Neural cell (in vitro differentiated cells): ENCODE measurements at regions not wholly inside any gene's neighbourhood (a gene's known extent, or its start where the extent isn't known, plus 50 kb on each side); places are given as distances from the start of the nearest gene placed in this dataset.

Experiments
- EP300 ChIP-seq: fragments of 450-650 bp; conservative IDR thresholded peaks from 2 replicates; pipeline ENCODE4 v1.6.1; 2014; ENCODE audit warnings: antibody characterized with exemption, mild to moderate bottlenecking, moderate library complexity; ENCODE audit not compliant: poor library complexity, severe bottlenecking
- EZH2 ChIP-seq: fragments of 200-600, 300-800 bp; shearing (Covaris generic), sonication (generic); IDR thresholded peaks from 2 replicates; pipeline ENCODE4 v1.6.1; 2014; ENCODE audit warnings: antibody characterized with exemption, low read length, borderline replicate concordance, mild to moderate bottlenecking; ENCODE audit not compliant: insufficient read depth, poor library complexity, severe bottlenecking
- POLR2AphosphoS5 ChIP-seq: IDR thresholded peaks from 2 replicates; pipeline ENCODE4 v1.6.1; 2012
- SMC3 ChIP-seq: fragments of 450-650 bp; conservative IDR thresholded peaks from 2 replicates; pipeline ENCODE4 v1.6.1; 2014; ENCODE audit warnings: antibody characterized with exemption, mild to moderate bottlenecking, moderate library complexity; ENCODE audit not compliant: poor library complexity
- TF ChIP-seq, protein P1 (sequence below): IDR thresholded peaks from 2 replicates; pipeline ENCODE4 v1.6.1; 2012; ENCODE audit warnings: borderline replicate concordance
- TF ChIP-seq, protein P2 (sequence below): fragments of 450-650 bp; IDR thresholded peaks from 2 replicates; pipeline ENCODE4 v1.5.1; 2014; ENCODE audit warnings: antibody characterized with exemption, mild to moderate bottlenecking, moderate library complexity; ENCODE audit not compliant: poor library complexity, severe bottlenecking

DNA sequence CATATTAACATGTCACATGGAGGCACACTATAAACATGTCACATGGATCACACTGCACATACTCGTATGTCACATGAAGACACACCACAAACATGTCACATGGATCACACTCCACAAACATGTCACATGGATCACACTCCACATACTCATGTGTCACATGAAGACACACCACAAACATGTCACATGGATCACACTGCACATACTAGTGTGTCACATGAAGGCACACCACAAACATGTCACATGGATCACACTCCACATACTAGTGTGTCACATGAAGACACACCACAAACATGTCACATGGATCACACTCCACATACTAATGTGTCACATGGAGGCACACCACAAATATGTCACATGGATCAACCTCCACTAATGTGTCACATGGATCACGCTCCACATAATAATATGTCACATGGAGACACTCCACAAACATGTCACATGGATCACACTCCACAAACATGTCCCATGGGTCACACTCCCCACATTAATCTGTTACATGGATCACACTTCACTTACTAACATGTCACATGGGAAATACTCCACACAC, 195.6 kb upstream of the PFKP start:
- no peak for TF ChIP-seq EP300
- TF ChIP-seq, protein P1, sequence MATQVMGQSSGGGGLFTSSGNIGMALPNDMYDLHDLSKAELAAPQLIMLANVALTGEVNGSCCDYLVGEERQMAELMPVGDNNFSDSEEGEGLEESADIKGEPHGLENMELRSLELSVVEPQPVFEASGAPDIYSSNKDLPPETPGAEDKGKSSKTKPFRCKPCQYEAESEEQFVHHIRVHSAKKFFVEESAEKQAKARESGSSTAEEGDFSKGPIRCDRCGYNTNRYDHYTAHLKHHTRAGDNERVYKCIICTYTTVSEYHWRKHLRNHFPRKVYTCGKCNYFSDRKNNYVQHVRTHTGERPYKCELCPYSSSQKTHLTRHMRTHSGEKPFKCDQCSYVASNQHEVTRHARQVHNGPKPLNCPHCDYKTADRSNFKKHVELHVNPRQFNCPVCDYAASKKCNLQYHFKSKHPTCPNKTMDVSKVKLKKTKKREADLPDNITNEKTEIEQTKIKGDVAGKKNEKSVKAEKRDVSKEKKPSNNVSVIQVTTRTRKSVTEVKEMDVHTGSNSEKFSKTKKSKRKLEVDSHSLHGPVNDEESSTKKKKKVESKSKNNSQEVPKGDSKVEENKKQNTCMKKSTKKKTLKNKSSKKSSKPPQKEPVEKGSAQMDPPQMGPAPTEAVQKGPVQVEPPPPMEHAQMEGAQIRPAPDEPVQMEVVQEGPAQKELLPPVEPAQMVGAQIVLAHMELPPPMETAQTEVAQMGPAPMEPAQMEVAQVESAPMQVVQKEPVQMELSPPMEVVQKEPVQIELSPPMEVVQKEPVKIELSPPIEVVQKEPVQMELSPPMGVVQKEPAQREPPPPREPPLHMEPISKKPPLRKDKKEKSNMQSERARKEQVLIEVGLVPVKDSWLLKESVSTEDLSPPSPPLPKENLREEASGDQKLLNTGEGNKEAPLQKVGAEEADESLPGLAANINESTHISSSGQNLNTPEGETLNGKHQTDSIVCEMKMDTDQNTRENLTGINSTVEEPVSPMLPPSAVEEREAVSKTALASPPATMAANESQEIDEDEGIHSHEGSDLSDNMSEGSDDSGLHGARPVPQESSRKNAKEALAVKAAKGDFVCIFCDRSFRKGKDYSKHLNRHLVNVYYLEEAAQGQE: no peak
- TF ChIP-seq, protein P2, sequence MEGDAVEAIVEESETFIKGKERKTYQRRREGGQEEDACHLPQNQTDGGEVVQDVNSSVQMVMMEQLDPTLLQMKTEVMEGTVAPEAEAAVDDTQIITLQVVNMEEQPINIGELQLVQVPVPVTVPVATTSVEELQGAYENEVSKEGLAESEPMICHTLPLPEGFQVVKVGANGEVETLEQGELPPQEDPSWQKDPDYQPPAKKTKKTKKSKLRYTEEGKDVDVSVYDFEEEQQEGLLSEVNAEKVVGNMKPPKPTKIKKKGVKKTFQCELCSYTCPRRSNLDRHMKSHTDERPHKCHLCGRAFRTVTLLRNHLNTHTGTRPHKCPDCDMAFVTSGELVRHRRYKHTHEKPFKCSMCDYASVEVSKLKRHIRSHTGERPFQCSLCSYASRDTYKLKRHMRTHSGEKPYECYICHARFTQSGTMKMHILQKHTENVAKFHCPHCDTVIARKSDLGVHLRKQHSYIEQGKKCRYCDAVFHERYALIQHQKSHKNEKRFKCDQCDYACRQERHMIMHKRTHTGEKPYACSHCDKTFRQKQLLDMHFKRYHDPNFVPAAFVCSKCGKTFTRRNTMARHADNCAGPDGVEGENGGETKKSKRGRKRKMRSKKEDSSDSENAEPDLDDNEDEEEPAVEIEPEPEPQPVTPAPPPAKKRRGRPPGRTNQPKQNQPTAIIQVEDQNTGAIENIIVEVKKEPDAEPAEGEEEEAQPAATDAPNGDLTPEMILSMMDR: no peak
- no peak for TF ChIP-seq POLR2AphosphoS5
- TF ChIP-seq SMC3: no peak
- TF ChIP-seq EZH2: no peak
